ENCODE measurements at regions not wholly inside any gene's neighbourhood (a gene's known extent, or its start where the extent isn't known, plus 50 kb on each side); places are given as distances from the start of the nearest gene placed in this dataset.

DNA sequence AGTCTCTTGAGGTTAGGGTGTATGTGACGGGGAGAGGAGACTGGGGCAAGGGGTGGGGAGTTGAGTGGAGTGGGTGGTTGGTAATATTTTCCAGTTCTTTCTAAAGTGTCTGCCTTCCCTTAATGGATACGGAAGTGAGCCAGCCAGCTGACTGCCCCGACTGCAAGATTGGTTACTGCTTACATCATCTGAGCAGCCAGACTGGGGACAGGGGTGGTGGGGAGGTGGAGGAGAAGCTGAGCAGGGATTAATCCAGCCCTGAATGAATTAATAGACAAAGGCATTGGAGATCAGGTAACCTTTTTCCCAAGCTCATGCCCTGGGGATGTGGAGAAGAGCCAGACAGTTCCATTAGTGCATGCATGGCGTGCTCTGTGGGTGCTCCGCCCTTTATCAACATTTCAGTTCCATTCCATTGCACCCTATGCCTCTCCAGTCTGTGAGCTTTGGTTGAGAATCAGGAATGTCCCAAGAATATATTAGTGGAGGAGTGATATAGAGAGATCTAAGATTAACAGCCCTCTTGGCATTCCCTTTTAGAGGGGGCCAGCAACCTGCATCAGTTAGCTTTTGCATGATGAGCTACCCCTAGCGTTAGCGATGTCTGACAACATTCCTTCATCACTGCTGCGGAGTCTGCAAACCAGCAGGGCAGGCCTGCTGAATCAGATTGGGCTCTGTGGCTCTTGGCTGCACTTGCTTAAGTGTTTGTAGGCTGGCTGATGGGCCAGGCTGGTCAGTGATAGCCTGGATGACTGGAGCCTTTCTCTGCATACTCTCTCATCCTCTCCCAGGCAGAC, 67.4 kb downstream of the TNP1 start:
- DNase-seq (ENCODE audit: low read depth) = peak; percentile 82
- no peaks in the 10 kb centered on the region for H3K36me3 ChIP-seq (ENCODE audit: control insufficient read depth, insufficient read depth, low read length)
- CTCF ChIA-PET = interaction anchor here (0.6 to 1.3 kb wide), 3 partner anchors 16 to 277 kb away, joined by 3 to 4 read pairs (median 3); no protein-coding TSS in a partner anchor
- POLR2A ChIA-PET = no interaction called here
- TF ChIP-seq CTCF (IDR thresholded peaks at IDR 0.05; ENCODE audit: insufficient read depth, low read depth, low read length) = peak; percentile 29; the same call in 1 of the 2 replicates
- no peak overlapping the region for H3K4me3 ChIP-seq (ENCODE audit: low read depth, low read length)
- no peaks in the 10 kb centered on the region for H3K27me3 ChIP-seq (ENCODE audit: control insufficient read depth, insufficient read depth, low read length)

DNA sequence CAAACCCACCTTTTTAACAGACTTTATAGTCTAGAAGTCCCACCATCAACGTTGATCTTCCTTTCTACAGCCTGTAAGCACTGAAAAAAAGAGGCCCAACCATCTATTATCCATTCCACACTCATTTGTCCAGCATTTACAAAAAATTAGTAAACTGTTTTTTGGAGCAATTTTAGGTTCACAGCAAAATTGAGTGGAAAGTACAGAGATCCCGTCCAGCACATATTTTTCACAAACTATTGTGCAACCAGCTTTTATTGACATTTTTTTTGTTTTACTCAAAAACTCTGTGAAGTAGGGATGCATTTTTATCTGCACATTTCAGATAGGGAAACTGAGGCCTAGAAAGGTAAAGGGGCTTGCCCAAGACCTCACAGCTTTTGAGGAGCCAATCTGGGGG, 68.6 kb downstream of the TNP1 start:
- no peak for DNase-seq (ENCODE audit: low read depth)
- Histone ChIP-seq H3K27me3 (ENCODE audit: control insufficient read depth, insufficient read depth, low read length) (no peaks in the 10 kb centered on the region), H3K36me3 (ENCODE audit: control insufficient read depth, insufficient read depth, low read length) (no peaks in the 10 kb centered on the region), H3K4me3 (ENCODE audit: low read depth, low read length) (no peak overlapping the region)
- POLR2A ChIA-PET = no interaction called here
- TF ChIP-seq CTCF (IDR thresholded peaks at IDR 0.05; ENCODE audit: insufficient read depth, low read depth, low read length) = no peak
- CTCF ChIA-PET = interaction anchor here (0.7 to 1.3 kb wide), 3 partner anchors 15 to 922 kb away, joined by 3 to 4 read pairs (median 4); no protein-coding TSS in a partner anchor

DNA sequence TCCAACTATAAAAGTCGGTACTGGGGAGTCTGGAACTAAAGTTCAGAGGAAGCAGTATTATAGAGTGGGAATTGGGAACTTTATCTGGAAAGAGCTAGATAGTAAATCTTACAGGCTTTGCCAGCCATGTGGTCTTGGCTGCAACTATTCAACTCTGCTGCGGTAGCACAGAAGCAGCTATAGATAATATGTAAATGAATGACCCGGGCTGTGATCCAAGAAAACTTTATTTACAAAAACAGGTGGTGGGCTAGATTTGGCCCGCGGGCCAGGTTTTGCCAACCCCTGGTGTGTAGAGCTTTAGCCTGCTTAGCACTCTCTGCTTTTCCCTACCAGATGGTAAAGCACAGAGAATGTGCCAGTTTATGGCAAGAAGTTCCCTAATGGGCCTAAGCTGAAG, 70.8 kb downstream of the TNP1 start:
- Histone ChIP-seq H3K27me3 (ENCODE audit: control insufficient read depth, insufficient read depth, low read length) (0 out of 2 replicates have a peak, but pooled peaks cover 1% of the 10 kb centered on the region), H3K36me3 (ENCODE audit: control insufficient read depth, insufficient read depth, low read length) (no peaks in the 10 kb centered on the region), H3K4me3 (ENCODE audit: low read depth, low read length) (no peak overlapping the region)
- no peak for TF ChIP-seq CTCF (IDR thresholded peaks at IDR 0.05; ENCODE audit: insufficient read depth, low read depth, low read length)
- no peak for DNase-seq (ENCODE audit: low read depth)
- ChIA-PET POLR2A (no interaction called here), CTCF (interaction anchor here (1.2 to 4.5 kb wide), 4 partner anchors 9 to 91 kb away, joined by 4 to 25 read pairs (median 4); no protein-coding TSS in a partner anchor)

GRCh38 chr2:216787851-216788540, 71.9 kb downstream of the TNP1 start:
- Histone ChIP-seq H3K27me3 (ENCODE audit: control insufficient read depth, insufficient read depth, low read length) (0 out of 2 replicates have a peak, but pooled peaks cover 1% of the 10 kb centered on the region), H3K36me3 (ENCODE audit: control insufficient read depth, insufficient read depth, low read length) (no peaks in the 10 kb centered on the region), H3K4me3 (ENCODE audit: low read depth, low read length) (no peak overlapping the region)
- no peak for DNase-seq (ENCODE audit: low read depth)
- CTCF ChIA-PET = interaction anchor here (1.4 to 4.5 kb wide), 3 partner anchors 12 to 90 kb away, joined by 4 to 25 read pairs (median 4); no protein-coding TSS in a partner anchor
- POLR2A ChIA-PET = no interaction called here
- no peak for TF ChIP-seq CTCF (IDR thresholded peaks at IDR 0.05; ENCODE audit: insufficient read depth, low read depth, low read length)

DNA sequence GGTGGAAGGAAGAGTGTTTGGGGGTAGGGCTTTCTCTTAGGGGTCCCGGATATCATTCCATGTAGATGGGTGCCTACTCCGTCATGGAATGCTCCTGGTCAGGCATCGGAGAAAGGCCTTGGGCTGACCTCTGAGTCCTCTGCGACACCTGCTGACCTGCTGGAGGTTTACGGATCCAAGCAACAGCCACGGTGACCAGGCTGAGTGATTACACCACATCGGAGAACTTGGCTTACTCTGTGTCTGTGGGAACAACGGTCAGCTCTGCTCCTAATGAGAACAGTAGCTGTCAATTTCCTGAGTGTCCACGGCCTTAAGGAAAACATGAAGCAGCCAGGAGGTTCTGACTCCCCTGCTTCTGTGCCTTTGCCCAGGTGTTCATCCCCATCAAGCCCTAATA, 73.2 kb downstream of the TNP1 start:
- ChIA-PET CTCF (interaction anchor here (4.5 kb wide), 1 partner anchor 11 kb away, joined by 25 read pairs; no protein-coding TSS in a partner anchor), POLR2A (no interaction called here)
- Histone ChIP-seq H3K36me3 (ENCODE audit: control insufficient read depth, insufficient read depth, low read length) (no peaks in the 10 kb centered on the region), H3K4me3 (ENCODE audit: low read depth, low read length) (no peak overlapping the region), H3K27me3 (ENCODE audit: control insufficient read depth, insufficient read depth, low read length) (0 out of 2 replicates have a peak, but pooled peaks cover 1% of the 10 kb centered on the region)
- no peak for DNase-seq (ENCODE audit: low read depth)
- TF ChIP-seq CTCF (IDR thresholded peaks at IDR 0.05; ENCODE audit: insufficient read depth, low read depth, low read length) = no peak
